HEK293 (cell line): ENCODE measurements at regions not wholly inside any gene's neighbourhood (a gene's known extent, or its start where the extent isn't known, plus 50 kb on each side); places are given as distances from the start of the nearest gene placed in this dataset.

Experiments used
- CTCF ChIA-PET: fragments of 350-600 bp; formaldehyde crosslinking; extraction: SDS; loops from one replicate; lab custom pipeline; 2021; ENCODE audit warnings: antibody characterized with exemption; lab: Yijun Ruan, JAX
- POLR2A ChIA-PET: fragments of 300-600 bp; formaldehyde crosslinking; extraction: SDS; loops from one replicate; lab custom pipeline; 2020; ENCODE audit warnings: antibody characterized with exemption, inconsistent platforms; lab: Yijun Ruan, JAX
- H3K27ac ChIP-seq: fragments of 200-500 bp; sonication (Bioruptor generic); 2 replicates; pipeline ENCODE4 v1.5.1; 2014; ENCODE audit warnings: low read depth, low read length, control low read depth, inconsistent platforms; ENCODE audit errors: extremely low read depth
- H3K36me3 ChIP-seq, 2 experiments: fragments of 200-500 bp in 1 of 2; sonication (Bioruptor generic) in 1 of 2; 1 replicate in 1 of 2; 2 replicates in 1 of 2; pipeline ENCODE4 v1.5.1; 2014 to 2017; ENCODE audit warnings: inconsistent platforms in 2 of 2, low read length in 2 of 2; ENCODE audit not compliant: control insufficient read depth in 2 of 2, insufficient read depth in 1 of 2
- H3K4me1 ChIP-seq: fragments of 200-500 bp; sonication (Bioruptor generic); 2 replicates; pipeline ENCODE4 v1.5.1; 2014; ENCODE audit warnings: mild to moderate bottlenecking, low read length, inconsistent platforms; ENCODE audit not compliant: control insufficient read depth, insufficient read depth
- H3K4me3 ChIP-seq: 2 replicates; pipeline ENCODE4 v1.5.1; 2011; ENCODE audit warnings: low read depth, mild to moderate bottlenecking, control low read depth, low read length, moderate library complexity
- H3K9me3 ChIP-seq: fragments of 200-500 bp; sonication (Bioruptor generic); 2 replicates; pipeline ENCODE4 v1.5.1; 2014; ENCODE audit warnings: low read depth, low read length, inconsistent platforms; ENCODE audit not compliant: control insufficient read depth, insufficient read depth
- GLIS2 ChIP-seq: fragments of 450-650 bp; formaldehyde crosslinking; IDR thresholded peaks from 2 replicates; pipeline ENCODE4 v1.5.1; 2016; ENCODE audit warnings: missing biosample characterization, missing genetic modification characterization
- KLF8 ChIP-seq: fragments of 450-650 bp; formaldehyde crosslinking; IDR thresholded peaks from 2 replicates; pipeline ENCODE4 v1.5.1; 2016; ENCODE audit warnings: missing biosample characterization, missing genetic modification characterization
- MYNN ChIP-seq: fragments of 450-650 bp; formaldehyde crosslinking; IDR thresholded peaks from 2 replicates; pipeline ENCODE4 v1.5.1; 2016; ENCODE audit warnings: missing biosample characterization, missing genetic modification characterization, borderline replicate concordance
- SCRT2 ChIP-seq: fragments of 450-650 bp; formaldehyde crosslinking; IDR thresholded peaks from 2 replicates; pipeline ENCODE4 v1.5.1; 2016; ENCODE audit warnings: missing biosample characterization, missing genetic modification characterization
- TRIM28 ChIP-seq: IDR thresholded peaks from 2 replicates; pipeline ENCODE4 v1.6.1; 2011; ENCODE audit warnings: low read length, control low read depth, borderline replicate concordance
- ZNF138 ChIP-seq: fragments of 450-650 bp; formaldehyde crosslinking; IDR thresholded peaks from 2 replicates; pipeline ENCODE4 v1.5.1; 2016; ENCODE audit warnings: missing biosample characterization, missing genetic modification characterization, borderline replicate concordance
- ZNF140 ChIP-seq: fragments of 450-650 bp; formaldehyde crosslinking; IDR thresholded peaks from 2 replicates; pipeline ENCODE4 v1.5.1; 2016; ENCODE audit warnings: missing biosample characterization, missing genetic modification characterization
- ZNF214 ChIP-seq: fragments of 450-650 bp; formaldehyde crosslinking; IDR thresholded peaks from 2 replicates; pipeline ENCODE4 v1.5.1; 2017; ENCODE audit warnings: missing biosample characterization, mild to moderate bottlenecking, missing genetic modification characterization, borderline replicate concordance
- ZNF416 ChIP-seq: fragments of 450-650 bp; formaldehyde crosslinking; IDR thresholded peaks from 2 replicates; pipeline ENCODE4 v1.5.1; 2016; ENCODE audit warnings: missing biosample characterization, missing genetic modification characterization
- ZNF654 ChIP-seq: fragments of 450-650 bp; formaldehyde crosslinking; IDR thresholded peaks from 2 replicates; pipeline ENCODE4 v1.5.1; 2016; ENCODE audit warnings: low read depth, missing biosample characterization, missing genetic modification characterization
- ZNF76 ChIP-seq: fragments of 450-650 bp; formaldehyde crosslinking; IDR thresholded peaks from 2 replicates; pipeline ENCODE4; 2016; ENCODE audit warnings: low read depth, missing biosample characterization, missing genetic modification characterization, borderline replicate concordance
- ZNF785 ChIP-seq: fragments of 450-650 bp; formaldehyde crosslinking; IDR thresholded peaks from 2 replicates; pipeline ENCODE4 v1.5.1; 2016; ENCODE audit warnings: missing biosample characterization, missing genetic modification characterization
- TF ChIP-seq, protein P1 (sequence below): fragments of 450-650 bp; formaldehyde crosslinking; IDR thresholded peaks from 2 replicates; pipeline ENCODE4 v1.5.1; 2016; ENCODE audit warnings: missing biosample characterization, missing genetic modification characterization
- TF ChIP-seq, protein P2 (sequence below): fragments of 450-650 bp; formaldehyde crosslinking; IDR thresholded peaks from 2 replicates; pipeline ENCODE4 v1.5.1; 2017; ENCODE audit warnings: missing biosample characterization, mild to moderate bottlenecking, missing genetic modification characterization, moderate library complexity
- TF ChIP-seq, protein P3 (sequence below): fragments of 450-650 bp; formaldehyde crosslinking; IDR thresholded peaks from 2 replicates; pipeline ENCODE4 v1.5.0; 2017; ENCODE audit warnings: missing biosample characterization, missing genetic modification characterization, borderline replicate concordance
- TF ChIP-seq, protein P4 (sequence below): fragments of 450-650 bp; formaldehyde crosslinking; IDR thresholded peaks from 2 replicates; pipeline ENCODE4 v1.5.1; 2016; ENCODE audit warnings: missing biosample characterization, missing genetic modification characterization
- TF ChIP-seq, protein P5 (sequence below): fragments of 450-650 bp; formaldehyde crosslinking; IDR thresholded peaks from 2 replicates; pipeline ENCODE4 v1.5.1; 2017; ENCODE audit warnings: missing biosample characterization, missing genetic modification characterization

DNA sequence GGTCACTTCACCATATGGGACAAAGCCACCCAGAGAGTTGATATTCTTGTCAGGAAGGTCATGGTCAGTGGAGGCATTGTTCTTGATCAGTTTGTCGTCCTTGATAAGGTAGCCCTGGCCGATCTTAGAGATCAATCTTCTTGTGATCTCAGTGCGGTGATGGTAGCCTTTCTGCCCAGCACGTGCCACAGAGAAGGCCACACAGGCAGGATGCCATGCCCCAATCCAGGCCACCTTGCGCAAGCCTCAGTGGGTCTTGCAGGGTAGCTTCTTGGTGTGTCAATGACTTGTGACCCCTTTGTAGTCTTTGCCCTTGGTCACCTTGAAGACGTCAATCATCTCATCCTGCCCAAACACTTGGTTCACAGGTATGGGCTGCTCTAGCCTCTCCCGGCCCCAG is 143.9 kb upstream of the ASB18 start (continued):
- TF ChIP-seq, protein P1, sequence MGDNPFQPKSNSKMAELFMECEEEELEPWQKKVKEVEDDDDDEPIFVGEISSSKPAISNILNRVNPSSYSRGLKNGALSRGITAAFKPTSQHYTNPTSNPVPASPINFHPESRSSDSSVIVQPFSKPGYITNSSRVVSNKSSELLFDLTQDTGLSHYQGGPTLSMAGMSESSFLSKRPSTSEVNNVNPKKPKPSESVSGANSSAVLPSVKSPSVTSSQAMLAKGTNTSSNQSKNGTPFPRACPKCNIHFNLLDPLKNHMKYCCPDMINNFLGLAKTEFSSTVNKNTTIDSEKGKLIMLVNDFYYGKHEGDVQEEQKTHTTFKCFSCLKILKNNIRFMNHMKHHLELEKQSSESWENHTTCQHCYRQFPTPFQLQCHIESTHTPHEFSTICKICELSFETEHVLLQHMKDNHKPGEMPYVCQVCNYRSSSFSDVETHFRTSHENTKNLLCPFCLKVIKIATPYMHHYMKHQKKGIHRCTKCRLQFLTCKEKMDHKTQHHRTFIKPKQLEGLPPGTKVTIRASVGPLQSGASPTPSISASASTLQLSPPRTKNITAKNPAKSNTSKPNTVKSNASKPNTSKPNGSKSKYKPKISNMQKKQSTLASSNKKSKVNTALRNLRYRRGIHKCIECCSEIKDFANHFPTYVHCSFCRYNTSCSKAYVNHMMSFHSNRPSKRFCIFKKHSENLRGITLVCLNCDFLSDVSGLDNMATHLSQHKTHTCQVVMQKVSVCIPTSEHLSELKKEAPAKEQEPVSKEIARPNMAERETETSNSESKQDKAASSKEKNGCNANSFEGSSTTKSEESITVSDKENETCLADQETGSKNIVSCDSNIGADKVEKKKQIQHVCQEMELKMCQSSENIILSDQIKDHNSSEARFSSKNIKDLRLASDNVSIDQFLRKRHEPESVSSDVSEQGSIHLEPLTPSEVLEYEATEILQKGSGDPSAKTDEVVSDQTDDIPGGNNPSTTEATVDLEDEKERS (tag by site-specific recombination), result no peak
- TF ChIP-seq ZNF140 (tag by site-specific recombination) (no peak), ZNF76 (tag by site-specific recombination) (no peak)
- TF ChIP-seq, protein P2, sequence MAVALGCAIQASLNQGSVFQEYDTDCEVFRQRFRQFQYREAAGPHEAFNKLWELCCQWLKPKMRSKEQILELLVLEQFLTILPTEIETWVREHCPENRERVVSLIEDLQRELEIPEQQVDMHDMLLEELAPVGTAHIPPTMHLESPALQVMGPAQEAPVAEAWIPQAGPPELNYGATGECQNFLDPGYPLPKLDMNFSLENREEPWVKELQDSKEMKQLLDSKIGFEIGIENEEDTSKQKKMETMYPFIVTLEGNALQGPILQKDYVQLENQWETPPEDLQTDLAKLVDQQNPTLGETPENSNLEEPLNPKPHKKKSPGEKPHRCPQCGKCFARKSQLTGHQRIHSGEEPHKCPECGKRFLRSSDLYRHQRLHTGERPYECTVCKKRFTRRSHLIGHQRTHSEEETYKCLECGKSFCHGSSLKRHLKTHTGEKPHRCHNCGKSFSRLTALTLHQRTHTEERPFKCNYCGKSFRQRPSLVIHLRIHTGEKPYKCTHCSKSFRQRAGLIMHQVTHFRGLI (tag by site-specific recombination), result no peak

DNA sequence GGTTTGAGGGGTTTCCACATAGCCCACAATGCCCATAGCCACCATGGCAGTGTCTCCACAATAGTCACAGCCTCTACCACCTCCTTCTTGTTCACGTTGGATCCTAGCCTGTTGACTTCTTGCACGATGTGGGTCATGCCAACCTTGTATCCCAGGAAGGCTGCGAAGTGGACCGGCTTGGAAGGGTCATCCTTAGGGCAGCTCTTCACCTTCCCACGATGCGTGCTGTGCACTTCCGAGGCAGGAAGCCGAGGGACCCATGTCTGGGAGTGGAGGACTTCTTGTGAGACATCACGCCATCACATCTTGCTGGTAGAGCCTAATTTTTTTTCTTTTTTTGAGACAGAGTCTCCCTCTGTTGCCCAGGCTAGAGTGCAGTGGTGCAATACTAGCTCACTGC is 144.6 kb upstream of the ASB18 start:
- no peak for TF ChIP-seq TRIM28
- TF ChIP-seq, protein P3, sequence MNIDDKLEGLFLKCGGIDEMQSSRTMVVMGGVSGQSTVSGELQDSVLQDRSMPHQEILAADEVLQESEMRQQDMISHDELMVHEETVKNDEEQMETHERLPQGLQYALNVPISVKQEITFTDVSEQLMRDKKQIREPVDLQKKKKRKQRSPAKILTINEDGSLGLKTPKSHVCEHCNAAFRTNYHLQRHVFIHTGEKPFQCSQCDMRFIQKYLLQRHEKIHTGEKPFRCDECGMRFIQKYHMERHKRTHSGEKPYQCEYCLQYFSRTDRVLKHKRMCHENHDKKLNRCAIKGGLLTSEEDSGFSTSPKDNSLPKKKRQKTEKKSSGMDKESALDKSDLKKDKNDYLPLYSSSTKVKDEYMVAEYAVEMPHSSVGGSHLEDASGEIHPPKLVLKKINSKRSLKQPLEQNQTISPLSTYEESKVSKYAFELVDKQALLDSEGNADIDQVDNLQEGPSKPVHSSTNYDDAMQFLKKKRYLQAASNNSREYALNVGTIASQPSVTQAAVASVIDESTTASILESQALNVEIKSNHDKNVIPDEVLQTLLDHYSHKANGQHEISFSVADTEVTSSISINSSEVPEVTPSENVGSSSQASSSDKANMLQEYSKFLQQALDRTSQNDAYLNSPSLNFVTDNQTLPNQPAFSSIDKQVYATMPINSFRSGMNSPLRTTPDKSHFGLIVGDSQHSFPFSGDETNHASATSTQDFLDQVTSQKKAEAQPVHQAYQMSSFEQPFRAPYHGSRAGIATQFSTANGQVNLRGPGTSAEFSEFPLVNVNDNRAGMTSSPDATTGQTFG (tag by site-specific recombination), result no peak
- no peak for TF ChIP-seq GLIS2 (tag by site-specific recombination)
- no peak for TF ChIP-seq KLF8 (tag by site-specific recombination)
- no peak for TF ChIP-seq ZNF214 (tag by site-specific recombination)
- no peak for TF ChIP-seq ZNF654 (tag by site-specific recombination)
- TF ChIP-seq MYNN (tag by site-specific recombination), result no peak
- no peak for TF ChIP-seq ZNF785
- no peak for TF ChIP-seq ZNF138 (tag by site-specific recombination)
- TF ChIP-seq SCRT2, result no peak
- H3K36me3 ChIP-seq, result no peaks in the 10 kb centered on the region
- H3K9me3 ChIP-seq, result no peaks in the 10 kb centered on the region
- no peak overlapping the region for H3K27ac ChIP-seq
- POLR2A ChIA-PET, result no interaction called here
- H3K4me3 ChIP-seq, result no peak overlapping the region
- CTCF ChIA-PET, result no interaction called here
- no peaks in the 10 kb centered on the region for H3K4me1 ChIP-seq

DNA sequence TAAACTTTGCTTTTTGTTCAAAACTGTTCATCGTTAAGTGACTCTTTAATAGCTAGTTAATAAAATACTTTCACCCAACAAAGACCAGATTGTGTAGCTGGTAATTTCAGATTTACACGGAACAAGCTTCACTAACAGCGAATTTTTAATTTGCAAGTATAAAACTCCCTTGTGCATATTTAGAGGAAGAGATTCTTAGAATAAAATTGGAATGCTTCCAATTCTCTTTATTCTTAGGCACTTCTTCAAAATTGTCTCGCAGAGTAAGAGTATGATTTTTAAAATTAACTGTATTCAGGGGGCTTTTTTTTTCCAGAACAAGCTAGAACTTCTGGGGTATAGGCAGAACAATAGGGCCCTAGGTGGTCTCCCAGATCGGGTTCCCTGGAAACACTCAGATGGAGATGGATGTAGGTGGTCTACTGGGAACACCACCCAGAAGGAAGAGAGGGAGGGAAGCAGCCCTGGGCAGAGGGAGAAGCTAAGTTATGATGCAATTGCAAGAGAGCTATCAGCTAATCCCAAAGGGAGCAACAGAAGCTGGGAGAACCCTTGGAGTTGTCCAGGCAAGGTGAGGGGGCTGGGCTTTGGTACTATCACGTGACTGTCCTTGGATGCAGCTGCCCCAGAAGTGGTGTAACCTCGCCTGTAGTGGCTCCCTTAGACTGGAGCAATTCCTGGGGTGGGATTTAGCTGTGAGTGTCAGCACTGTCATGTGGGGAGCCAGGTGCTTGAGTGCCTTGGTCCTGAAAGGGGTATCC is 151.7 kb upstream of the ASB18 start:
- Histone ChIP-seq H3K9me3 (no peaks in the 10 kb centered on the region), H3K4me1 (no peaks in the 10 kb centered on the region), H3K36me3 (no peaks in the 10 kb centered on the region), H3K4me3 (no peak overlapping the region), H3K27ac (no peak overlapping the region)
- ChIA-PET CTCF (no interaction called here), POLR2A (no interaction called here)
- no peak for TF ChIP-seq ZNF416 (tag by site-specific recombination)
- TF ChIP-seq, protein P4, sequence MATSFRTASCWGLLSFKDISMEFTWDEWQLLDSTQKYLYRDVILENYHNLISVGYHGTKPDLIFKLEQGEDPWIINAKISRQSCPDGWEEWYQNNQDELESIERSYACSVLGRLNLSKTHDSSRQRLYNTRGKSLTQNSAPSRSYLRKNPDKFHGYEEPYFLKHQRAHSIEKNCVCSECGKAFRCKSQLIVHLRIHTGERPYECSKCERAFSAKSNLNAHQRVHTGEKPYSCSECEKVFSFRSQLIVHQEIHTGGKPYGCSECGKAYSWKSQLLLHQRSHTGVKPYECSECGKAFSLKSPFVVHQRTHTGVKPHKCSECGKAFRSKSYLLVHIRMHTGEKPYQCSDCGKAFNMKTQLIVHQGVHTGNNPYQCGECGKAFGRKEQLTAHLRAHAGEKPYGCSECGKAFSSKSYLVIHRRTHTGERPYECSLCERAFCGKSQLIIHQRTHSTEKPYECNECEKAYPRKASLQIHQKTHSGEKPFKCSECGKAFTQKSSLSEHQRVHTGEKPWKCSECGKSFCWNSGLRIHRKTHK, result no peak
- TF ChIP-seq, protein P5, sequence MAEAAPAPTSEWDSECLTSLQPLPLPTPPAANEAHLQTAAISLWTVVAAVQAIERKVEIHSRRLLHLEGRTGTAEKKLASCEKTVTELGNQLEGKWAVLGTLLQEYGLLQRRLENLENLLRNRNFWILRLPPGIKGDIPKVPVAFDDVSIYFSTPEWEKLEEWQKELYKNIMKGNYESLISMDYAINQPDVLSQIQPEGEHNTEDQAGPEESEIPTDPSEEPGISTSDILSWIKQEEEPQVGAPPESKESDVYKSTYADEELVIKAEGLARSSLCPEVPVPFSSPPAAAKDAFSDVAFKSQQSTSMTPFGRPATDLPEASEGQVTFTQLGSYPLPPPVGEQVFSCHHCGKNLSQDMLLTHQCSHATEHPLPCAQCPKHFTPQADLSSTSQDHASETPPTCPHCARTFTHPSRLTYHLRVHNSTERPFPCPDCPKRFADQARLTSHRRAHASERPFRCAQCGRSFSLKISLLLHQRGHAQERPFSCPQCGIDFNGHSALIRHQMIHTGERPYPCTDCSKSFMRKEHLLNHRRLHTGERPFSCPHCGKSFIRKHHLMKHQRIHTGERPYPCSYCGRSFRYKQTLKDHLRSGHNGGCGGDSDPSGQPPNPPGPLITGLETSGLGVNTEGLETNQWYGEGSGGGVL (tag by site-specific recombination), result no peak
